IMR-90 (cell line): ENCODE measurements at regions not wholly inside any gene's neighbourhood (a gene's known extent, or its start where the extent isn't known, plus 50 kb on each side); places are given as distances from the start of the nearest gene placed in this dataset.

Experiments
- ATAC-seq: fragments of 200-7000 bp; cut with Tn5 transposase; 2 replicates; pipeline ENCODE4 v1.9.1; 2020; ENCODE audit warnings: low read depth, mild to moderate bottlenecking, moderate library complexity
- BruUV-seq: library from RNA; stranded (reverse); fragments of 400-500 nt; replicated peaks from 2 replicates; lab custom pipeline; 2021; lab: Mats Ljungman, UMichigan
- CTCF ChIA-PET: fragments of 300-600 bp; formaldehyde crosslinking; extraction: SDS; loops from one replicate; lab custom pipeline; 2021; ENCODE audit warnings: antibody characterized with exemption; lab: Yijun Ruan, JAX
- POLR2A ChIA-PET: fragments of 300-600 bp; sonication (Branson Sonifier 250); formaldehyde crosslinking; loops from one replicate; lab custom pipeline; 2022; ENCODE audit warnings: antibody characterized with exemption; ENCODE audit not compliant: unreplicated experiment; lab: Charles Lee
- DNase-seq: peaks from one replicate; pipeline ENCODE4 v3.0.0; 2013
- H2AFZ ChIP-seq: replicated peaks from 2 replicates; pipeline ENCODE3; 2013; ENCODE audit warnings: low read length, mild to moderate bottlenecking; ENCODE audit not compliant: poor library complexity
- H2AK5ac ChIP-seq: 2 replicates; pipeline ENCODE4 v1.6.1; 2013; ENCODE audit warnings: low read depth, low read length, inconsistent platforms
- H2AK9ac ChIP-seq: replicated peaks from 2 replicates; pipeline ENCODE3; 2013; ENCODE audit warnings: mild to moderate bottlenecking, low read depth, low read length, moderate library complexity; ENCODE audit not compliant: poor library complexity
- H2BK120ac ChIP-seq: 2 replicates; pipeline ENCODE4 v1.6.1; 2013; ENCODE audit warnings: low read depth, low read length, inconsistent platforms
- H2BK15ac ChIP-seq: 3 replicates; pipeline ENCODE4 v1.6.1; 2013; ENCODE audit warnings: low read depth, low read length, inconsistent platforms
- H2BK20ac ChIP-seq: 2 replicates; pipeline ENCODE4 v1.6.1; 2013; ENCODE audit warnings: low read depth, mild to moderate bottlenecking, inconsistent platforms, low read length, moderate library complexity
- H2BK5ac ChIP-seq: 2 replicates; pipeline ENCODE4 v1.6.1; 2013; ENCODE audit warnings: mild to moderate bottlenecking, low read depth, low read length, inconsistent platforms; ENCODE audit not compliant: poor library complexity, severe bottlenecking
- H3K14ac ChIP-seq: replicated peaks from 2 replicates; pipeline ENCODE4 v1.6.1; 2013; ENCODE audit warnings: low read depth, low read length, inconsistent platforms
- H3K18ac ChIP-seq: 2 replicates; pipeline ENCODE4 v1.6.1; 2013; ENCODE audit warnings: low read depth, low read length, control low read depth
- H3K23ac ChIP-seq: 2 replicates; pipeline ENCODE4 v1.6.1; 2013; ENCODE audit warnings: low read depth, low read length, inconsistent platforms
- H3K27ac ChIP-seq: 2 replicates; pipeline ENCODE4 v1.5.1; 2013; ENCODE audit warnings: mild to moderate bottlenecking, control low read depth, low read length; ENCODE audit not compliant: insufficient read depth
- H3K27me3 ChIP-seq: 2 replicates; pipeline ENCODE4 v1.6.1; 2013; ENCODE audit warnings: low read length; ENCODE audit not compliant: control insufficient read depth, insufficient read depth
- H3K36me3 ChIP-seq: 2 replicates; pipeline ENCODE4 v1.6.1; 2013; ENCODE audit warnings: low read length, mixed read lengths; ENCODE audit not compliant: control insufficient read depth, insufficient read depth
- H3K4ac ChIP-seq: 2 replicates; pipeline ENCODE4 v1.6.1; 2013; ENCODE audit warnings: low read depth, low read length, inconsistent platforms
- H3K4me1 ChIP-seq: 2 replicates; pipeline ENCODE4 v1.6.1; 2013; ENCODE audit warnings: low read length, mixed read lengths; ENCODE audit not compliant: control insufficient read depth, insufficient read depth
- H3K4me2 ChIP-seq: 2 replicates; pipeline ENCODE4 v1.6.1; 2013; ENCODE audit warnings: low read depth, mild to moderate bottlenecking, control low read depth, low read length, moderate library complexity
- H3K4me3 ChIP-seq: 2 replicates; pipeline ENCODE4 v1.5.1; 2013; ENCODE audit warnings: low read depth, mild to moderate bottlenecking, control low read depth, low read length, moderate library complexity; ENCODE audit not compliant: insufficient read depth
- H3K56ac ChIP-seq: 2 replicates; pipeline ENCODE4 v1.6.1; 2013; ENCODE audit warnings: low read length, inconsistent platforms; ENCODE audit not compliant: insufficient read depth; ENCODE audit errors: extremely low read depth
- H3K79me1 ChIP-seq, 2 experiments: 2 replicates each; pipeline ENCODE4 v1.6.1; 2013; ENCODE audit warnings: low read length in 2 of 2, inconsistent platforms in 1 of 2, low read depth in 1 of 2
- H3K9ac ChIP-seq: 2 replicates; pipeline ENCODE4 v1.6.1; 2013; ENCODE audit warnings: low read depth, low read length, control low read depth
- H3K9me1 ChIP-seq: 2 replicates; pipeline ENCODE4 v1.6.1; 2013; ENCODE audit warnings: low read length, inconsistent platforms; ENCODE audit not compliant: insufficient read depth
- H3K9me3 ChIP-seq: 2 replicates; pipeline ENCODE4 v1.6.1; 2013; ENCODE audit warnings: low read length; ENCODE audit not compliant: control insufficient read depth, insufficient read depth
- H4K20me1 ChIP-seq: 2 replicates; pipeline ENCODE4 v1.6.1; 2013; ENCODE audit warnings: low read length, inconsistent platforms; ENCODE audit not compliant: insufficient read depth
- H4K5ac ChIP-seq: 2 replicates; pipeline ENCODE4 v1.6.1; 2013; ENCODE audit warnings: mild to moderate bottlenecking, low read depth, low read length, control low read depth
- H4K8ac ChIP-seq, 2 experiments: 2 replicates each; pipeline ENCODE4 v1.6.1; 2013; ENCODE audit warnings: low read depth in 2 of 2, low read length in 2 of 2, control low read depth in 1 of 2, inconsistent platforms in 1 of 2
- H4K91ac ChIP-seq: 2 replicates; pipeline ENCODE4 v1.6.1; 2013; ENCODE audit warnings: low read depth, low read length, inconsistent platforms; ENCODE audit not compliant: insufficient read depth
- MAFK ChIP-seq: IDR thresholded peaks from 2 replicates; pipeline ENCODE4 v1.6.1; 2012; ENCODE audit warnings: low read depth, low read length, improper control_type of control experiment
- RCOR1 ChIP-seq: IDR thresholded peaks from 2 replicates; pipeline ENCODE4 v1.6.1; 2012; ENCODE audit warnings: mild to moderate bottlenecking, low read length, improper control_type of control experiment; ENCODE audit not compliant: insufficient replicate concordance
- WGBS, 2 experiments: methylation state at CpG; one replicate each; pipeline versions ENCODE4 v1.1.5 to v1.1.7; 2013; ENCODE audit warnings: missing lambda C conversion rate in 2 of 2; ENCODE audit not compliant: insufficient read length in 1 of 2; ENCODE audit errors: extremely low coverage in 2 of 2; 5-methylcytosine and 5-hydroxymethylcytosine counted together
- dilution Hi-C: fragments of 300-500 bp; cut with HindIII; formaldehyde crosslinking; loops from one replicate; pipeline ENCODE4 v1.14.3; 2018; ENCODE audit warnings: low sequenced_read_pairs; ENCODE audit not compliant: unreplicated experiment
- in situ Hi-C: fragments of 300-500 bp; cut with MboI; formaldehyde crosslinking; loops from 3 replicates; pipeline ENCODE4 v1.14.3; 2019; ENCODE audit warnings: low sequenced_read_pairs, inconsistent platforms, mixed read lengths
- intact Hi-C: fragments of 100-400 bp; cut with micrococcal nuclease; formaldehyde crosslinking; loops from 2 replicates; pipeline ENCODE4 v1.10.0; 2022

GRCh38 chr17:77466140-77466539 is 325.4 kb downstream of the SEC14L1 start:
- 95% methylated on average over 4 of the region's 13 CpGs; no CpG with 5 or more reads in 1 of the 2 experiments for WGBS, 2 experiments
- Histone ChIP-seq H4K20me1 (peaks cover 96% of the 10 kb centered on the region), H3K27ac (peak overlapping the region; percentile 23; the same call in 1 of the 2 replicates), H2BK20ac (no peak overlapping the region), H3K4me1 (peaks cover 34% of the 10 kb centered on the region), H4K91ac (peak overlapping the region; percentile 56), H4K5ac (no peak overlapping the region), H3K23ac (peak overlapping the region; percentile 41; the same call in 1 of the 2 replicates), H3K18ac (no peak overlapping the region), H3K9me3 (no peaks in the 10 kb centered on the region), H4K8ac (0 out of 4 replicates have a peak overlapping the region, but pooled peaks of 1 of the 2 experiments have one; percentile 43), H2AK5ac (peak overlapping the region; percentile 81), H3K56ac (0 out of 2 replicates have a peak overlapping the region, but pooled peaks have one; percentile 10), H3K4ac (peak overlapping the region; percentile 47), H3K14ac (peak overlapping the region; percentile 59), H2AK9ac (peak overlapping the region; percentile 89), H3K4me3 (no peak overlapping the region), H2AFZ (no peak overlapping the region), H3K79me1 (peaks cover 34 to 93% of the 10 kb centered on the region in 2 experiments), H3K4me2 (no peak overlapping the region), H3K9ac (peak overlapping the region; percentile 25; the same call in 1 of the 2 replicates), H2BK5ac (peak overlapping the region; percentile 48), H3K9me1 (peaks cover 41% of the 10 kb centered on the region), H2BK15ac (peak overlapping the region; percentile 87; the same call in 1 of the 3 replicates), H3K27me3 (no peaks in the 10 kb centered on the region), H2BK120ac (peak overlapping the region; percentile 64; the same call in 1 of the 2 replicates), H3K36me3 (peaks cover 17% of the 10 kb centered on the region; the same call in 1 of the 2 replicates)
- in situ Hi-C loops: no loop called here
- ATAC-seq: no peak
- TF ChIP-seq RCOR1: no peak
- TF ChIP-seq MAFK: no peak
- intact Hi-C loops: no loop called here
- BruUV-seq: no TSS peak
- no peak for DNase-seq
- dilution Hi-C loops: no loop called here
- CTCF ChIA-PET: interaction anchor here (1.4 kb wide), 1 partner anchor 36 kb away, joined by 6 read pairs; no protein-coding TSS in a partner anchor
- POLR2A ChIA-PET: interaction anchor here (0.6 kb wide), 1 partner anchor 84 kb away, joined by 3 read pairs; no protein-coding TSS in a partner anchor
